ENCODE measurements at regions not wholly inside any gene's neighbourhood (a gene's known extent, or its start where the extent isn't known, plus 50 kb on each side); places are given as distances from the start of the nearest gene placed in this dataset.

DNA sequence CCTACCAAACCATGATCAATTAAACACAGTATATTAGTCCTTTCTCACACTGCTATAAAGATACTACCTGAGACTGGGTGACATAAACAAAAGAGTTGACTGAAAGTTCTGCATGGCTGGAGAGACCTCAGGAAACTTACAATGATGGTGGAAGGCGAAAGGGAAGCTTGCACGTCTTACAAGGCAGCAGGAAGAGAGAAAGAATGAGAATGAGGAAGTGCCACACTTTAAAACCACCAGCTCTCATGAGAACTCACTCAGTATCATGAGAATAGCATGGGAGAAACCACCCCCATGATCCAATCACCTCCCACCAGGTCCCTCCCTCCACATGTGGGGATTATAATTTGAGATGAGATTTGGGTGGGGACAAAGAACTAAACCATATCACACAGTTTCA, 324.9 kb upstream of the ZNF507 start:
- TF ChIP-seq, protein P1, sequence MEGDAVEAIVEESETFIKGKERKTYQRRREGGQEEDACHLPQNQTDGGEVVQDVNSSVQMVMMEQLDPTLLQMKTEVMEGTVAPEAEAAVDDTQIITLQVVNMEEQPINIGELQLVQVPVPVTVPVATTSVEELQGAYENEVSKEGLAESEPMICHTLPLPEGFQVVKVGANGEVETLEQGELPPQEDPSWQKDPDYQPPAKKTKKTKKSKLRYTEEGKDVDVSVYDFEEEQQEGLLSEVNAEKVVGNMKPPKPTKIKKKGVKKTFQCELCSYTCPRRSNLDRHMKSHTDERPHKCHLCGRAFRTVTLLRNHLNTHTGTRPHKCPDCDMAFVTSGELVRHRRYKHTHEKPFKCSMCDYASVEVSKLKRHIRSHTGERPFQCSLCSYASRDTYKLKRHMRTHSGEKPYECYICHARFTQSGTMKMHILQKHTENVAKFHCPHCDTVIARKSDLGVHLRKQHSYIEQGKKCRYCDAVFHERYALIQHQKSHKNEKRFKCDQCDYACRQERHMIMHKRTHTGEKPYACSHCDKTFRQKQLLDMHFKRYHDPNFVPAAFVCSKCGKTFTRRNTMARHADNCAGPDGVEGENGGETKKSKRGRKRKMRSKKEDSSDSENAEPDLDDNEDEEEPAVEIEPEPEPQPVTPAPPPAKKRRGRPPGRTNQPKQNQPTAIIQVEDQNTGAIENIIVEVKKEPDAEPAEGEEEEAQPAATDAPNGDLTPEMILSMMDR (IDR thresholded peaks at IDR 0.05) = no peak
- TF ChIP-seq POLR2AphosphoS5 (IDR thresholded peaks at IDR 0.05) (no peak), POLR2A (IDR thresholded peaks at IDR 0.05) (no peak), EP300 (IDR thresholded peaks at IDR 0.05; ENCODE audit: low read depth) (no peak)

Measured in transverse colon (tissue), 4 donors.